Osteocyte (in vitro differentiated cells): ENCODE measurements at regions not wholly inside any gene's neighbourhood (a gene's known extent, or its start where the extent isn't known, plus 50 kb on each side); places are given as distances from the start of the nearest gene placed in this dataset.

ENCODE experiments used
- DNase-seq: peaks from one replicate; pipeline ENCODE4 v3.0.0; 2021; ENCODE audit warnings: mixed read lengths; ENCODE audit not compliant: unreplicated experiment; ENCODE audit errors: extremely low spot score
- H3K27ac Mint-ChIP-seq: one replicate; pipeline ENCODE4 v1.8.0; 2021; ENCODE audit warnings: mild to moderate bottlenecking, mixed read lengths; ENCODE audit not compliant: unreplicated experiment
- H3K27me3 Mint-ChIP-seq: one replicate; pipeline ENCODE4 v1.8.0; 2021; ENCODE audit warnings: mixed read lengths; ENCODE audit not compliant: unreplicated experiment
- H3K36me3 Mint-ChIP-seq: one replicate; pipeline ENCODE4 v1.8.0; 2021; ENCODE audit warnings: mixed read lengths; ENCODE audit not compliant: unreplicated experiment
- H3K4me1 Mint-ChIP-seq: one replicate; pipeline ENCODE4 v1.8.0; 2021; ENCODE audit warnings: mixed read lengths; ENCODE audit not compliant: unreplicated experiment
- H3K4me3 Mint-ChIP-seq: one replicate; pipeline ENCODE4 v1.8.0; 2021; ENCODE audit warnings: mild to moderate bottlenecking, moderate library complexity, mixed read lengths; ENCODE audit not compliant: unreplicated experiment
- H3K9me3 Mint-ChIP-seq: one replicate; pipeline ENCODE4 v1.8.0; 2021; ENCODE audit warnings: mixed read lengths; ENCODE audit not compliant: unreplicated experiment
- TF ChIP-seq, protein P1 (sequence below): fragments of 200-600 bp; sonication (generic); IDR thresholded peaks from 2 replicates; pipeline ENCODE4 v1.5.0; 2021; ENCODE audit warnings: antibody characterized with exemption, mild to moderate bottlenecking, moderate library complexity

DNA sequence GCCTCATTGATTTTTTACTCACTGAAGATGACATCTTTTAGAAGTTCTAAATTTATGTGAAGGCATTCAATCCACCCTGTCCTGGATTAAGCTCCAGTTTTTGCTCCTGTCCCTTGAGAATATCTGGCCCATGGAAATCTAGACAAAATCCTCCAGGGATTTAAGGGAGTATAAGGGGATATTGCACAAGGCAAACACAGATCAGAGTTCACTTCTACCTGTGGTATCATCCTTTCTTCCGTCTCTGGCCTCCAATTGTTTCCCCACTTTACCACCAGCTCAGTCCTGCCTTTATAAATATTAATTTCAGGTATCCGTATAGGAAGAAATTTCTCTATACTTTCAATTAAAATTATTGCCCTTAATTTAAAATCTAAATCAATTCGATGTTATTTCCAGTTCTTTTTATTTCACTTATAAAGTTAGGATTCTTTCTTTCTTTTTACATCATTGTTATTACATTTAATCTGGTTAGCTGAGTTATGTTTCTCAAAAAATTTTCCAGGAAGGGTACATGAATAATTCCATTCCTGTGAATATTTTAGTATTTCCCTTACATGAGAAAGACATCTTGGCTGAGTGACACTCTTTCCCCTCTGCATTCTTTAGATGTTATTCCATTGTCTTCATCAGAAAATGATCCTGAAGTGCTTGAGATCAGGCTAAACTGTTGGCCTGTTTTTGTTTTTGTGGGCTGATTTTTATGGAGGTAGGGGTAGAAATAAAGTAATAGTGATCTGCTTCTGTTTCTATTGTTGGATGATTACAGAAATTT is 194.3 kb upstream of the MAP3K1 start:
- no peaks in the 10 kb centered on the region for H3K27me3 Mint-ChIP-seq
- peaks cover 25% of the 10 kb centered on the region for H3K9me3 Mint-ChIP-seq
- H3K4me1 Mint-ChIP-seq: peaks cover 41% of the 10 kb centered on the region
- H3K36me3 Mint-ChIP-seq: peaks cover 15% of the 10 kb centered on the region
- peak overlapping the region; percentile 80 for H3K27ac Mint-ChIP-seq
- TF ChIP-seq, protein P1, sequence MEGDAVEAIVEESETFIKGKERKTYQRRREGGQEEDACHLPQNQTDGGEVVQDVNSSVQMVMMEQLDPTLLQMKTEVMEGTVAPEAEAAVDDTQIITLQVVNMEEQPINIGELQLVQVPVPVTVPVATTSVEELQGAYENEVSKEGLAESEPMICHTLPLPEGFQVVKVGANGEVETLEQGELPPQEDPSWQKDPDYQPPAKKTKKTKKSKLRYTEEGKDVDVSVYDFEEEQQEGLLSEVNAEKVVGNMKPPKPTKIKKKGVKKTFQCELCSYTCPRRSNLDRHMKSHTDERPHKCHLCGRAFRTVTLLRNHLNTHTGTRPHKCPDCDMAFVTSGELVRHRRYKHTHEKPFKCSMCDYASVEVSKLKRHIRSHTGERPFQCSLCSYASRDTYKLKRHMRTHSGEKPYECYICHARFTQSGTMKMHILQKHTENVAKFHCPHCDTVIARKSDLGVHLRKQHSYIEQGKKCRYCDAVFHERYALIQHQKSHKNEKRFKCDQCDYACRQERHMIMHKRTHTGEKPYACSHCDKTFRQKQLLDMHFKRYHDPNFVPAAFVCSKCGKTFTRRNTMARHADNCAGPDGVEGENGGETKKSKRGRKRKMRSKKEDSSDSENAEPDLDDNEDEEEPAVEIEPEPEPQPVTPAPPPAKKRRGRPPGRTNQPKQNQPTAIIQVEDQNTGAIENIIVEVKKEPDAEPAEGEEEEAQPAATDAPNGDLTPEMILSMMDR: no peak
- no peak for DNase-seq
- H3K4me3 Mint-ChIP-seq: no peak overlapping the region

DNA sequence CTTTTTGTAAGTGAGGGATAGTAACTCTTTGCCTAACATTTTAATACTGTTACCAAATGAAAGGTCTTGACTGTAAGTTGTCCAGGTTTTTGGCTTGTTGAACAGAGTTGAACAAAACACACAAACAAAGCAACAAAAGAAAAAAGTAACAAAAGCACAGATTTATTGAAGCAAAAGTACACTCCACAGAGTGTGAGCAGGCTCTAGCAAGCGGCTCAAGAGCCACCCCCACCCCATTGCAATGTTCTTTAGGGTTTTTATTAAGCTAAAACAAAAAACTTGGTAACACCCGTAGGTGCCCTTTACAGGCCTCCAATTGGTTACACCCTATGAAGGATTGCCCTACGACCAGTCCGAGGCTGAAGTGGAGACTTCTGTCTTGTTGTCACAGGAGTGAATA is 197.4 kb upstream of the MAP3K1 start:
- TF ChIP-seq, protein P1: no peak
- H3K27me3 Mint-ChIP-seq: no peaks in the 10 kb centered on the region
- DNase-seq: no peak
- H3K4me1 Mint-ChIP-seq: peaks cover 41% of the 10 kb centered on the region
- no peak overlapping the region for H3K4me3 Mint-ChIP-seq
- no peak overlapping the region for H3K27ac Mint-ChIP-seq
- H3K36me3 Mint-ChIP-seq: peaks cover 15% of the 10 kb centered on the region
- peaks cover 25% of the 10 kb centered on the region for H3K9me3 Mint-ChIP-seq

DNA sequence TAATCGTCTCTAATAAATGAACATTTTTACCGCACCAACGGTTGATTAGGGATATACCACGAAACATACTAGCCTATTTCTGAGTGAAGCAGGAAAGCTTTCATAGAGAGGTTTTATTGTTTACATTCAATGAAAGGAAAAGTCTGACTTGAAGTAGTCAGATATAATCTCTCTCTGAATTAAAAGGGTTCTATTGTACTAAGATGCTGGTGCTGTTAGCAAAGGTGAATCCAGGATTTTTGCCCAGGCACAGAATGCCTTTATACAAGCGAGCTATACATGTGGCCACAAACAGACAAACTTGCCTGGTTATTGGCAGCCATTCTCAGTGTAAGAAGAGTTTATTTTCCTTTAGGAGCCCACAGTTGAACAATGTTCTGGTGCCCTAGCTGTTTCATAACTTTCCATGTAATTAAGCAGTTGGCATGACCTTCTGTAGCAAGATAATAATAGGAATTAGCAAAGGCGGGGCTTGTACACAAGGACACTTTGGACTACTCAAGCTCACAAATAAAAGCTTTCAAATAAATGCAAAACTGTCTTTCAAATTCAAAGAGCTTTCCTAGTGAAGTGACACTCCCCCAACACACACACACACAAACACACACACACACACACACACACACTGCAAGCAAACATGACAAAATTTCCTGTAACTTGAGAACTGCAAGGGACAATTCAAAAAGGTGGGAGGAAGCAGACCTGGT is 198.7 kb upstream of the MAP3K1 start:
- peaks cover 34% of the 10 kb centered on the region for H3K4me1 Mint-ChIP-seq
- H3K9me3 Mint-ChIP-seq: peaks cover 24% of the 10 kb centered on the region
- no peak overlapping the region for H3K4me3 Mint-ChIP-seq
- TF ChIP-seq, protein P1: no peak
- peak overlapping the region; percentile 54 for H3K27ac Mint-ChIP-seq
- no peak for DNase-seq
- H3K36me3 Mint-ChIP-seq: peaks cover 13% of the 10 kb centered on the region
- H3K27me3 Mint-ChIP-seq: no peaks in the 10 kb centered on the region

DNA sequence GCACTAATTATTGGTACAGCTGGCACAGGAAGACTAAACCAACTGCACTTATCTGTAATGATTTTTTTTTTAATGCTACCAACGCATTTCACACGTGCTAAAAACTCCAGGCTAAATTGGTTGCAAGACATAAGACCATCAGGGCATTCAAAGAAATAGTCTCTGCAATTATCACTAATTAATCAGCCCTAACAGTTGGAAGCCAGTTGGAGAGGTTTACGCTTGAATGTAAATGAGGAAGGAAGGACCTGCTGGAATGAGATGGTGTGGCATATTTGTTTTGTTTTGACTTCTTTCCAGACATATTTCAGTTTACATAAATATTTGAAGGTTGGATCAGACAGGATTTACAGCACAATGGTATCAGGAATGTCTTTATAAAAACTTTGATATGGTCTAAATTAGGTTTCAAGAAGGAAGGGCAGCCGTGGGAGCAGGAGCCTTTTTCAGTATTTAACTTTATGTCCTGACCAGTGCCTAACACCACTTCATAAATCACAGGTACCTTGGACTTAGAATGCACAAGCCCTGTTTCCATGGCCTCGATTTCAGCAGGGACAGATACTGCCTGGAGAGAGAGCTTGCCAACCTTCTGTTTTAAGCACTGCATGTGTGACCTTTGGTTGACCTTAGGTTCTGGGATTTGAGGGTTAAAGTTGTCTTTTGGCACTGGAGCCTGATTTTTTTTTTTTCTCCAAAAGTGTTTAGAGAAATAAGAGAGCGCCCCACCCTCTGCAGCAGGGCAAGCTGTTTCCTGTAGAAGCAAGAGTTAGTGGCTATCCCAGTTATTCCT is 199.8 kb upstream of the MAP3K1 start:
- TF ChIP-seq, protein P1: no peak
- H3K36me3 Mint-ChIP-seq: peaks cover 10% of the 10 kb centered on the region
- peak overlapping the region; percentile 54 for H3K27ac Mint-ChIP-seq
- DNase-seq: no peak
- no peaks in the 10 kb centered on the region for H3K27me3 Mint-ChIP-seq
- peaks cover 21% of the 10 kb centered on the region for H3K9me3 Mint-ChIP-seq
- H3K4me1 Mint-ChIP-seq: peaks cover 25% of the 10 kb centered on the region
- H3K4me3 Mint-ChIP-seq: no peak overlapping the region
